ENCODE measurements at regions not wholly inside any gene's neighbourhood (a gene's known extent, or its start where the extent isn't known, plus 50 kb on each side); places are given as distances from the start of the nearest gene placed in this dataset.

DNA sequence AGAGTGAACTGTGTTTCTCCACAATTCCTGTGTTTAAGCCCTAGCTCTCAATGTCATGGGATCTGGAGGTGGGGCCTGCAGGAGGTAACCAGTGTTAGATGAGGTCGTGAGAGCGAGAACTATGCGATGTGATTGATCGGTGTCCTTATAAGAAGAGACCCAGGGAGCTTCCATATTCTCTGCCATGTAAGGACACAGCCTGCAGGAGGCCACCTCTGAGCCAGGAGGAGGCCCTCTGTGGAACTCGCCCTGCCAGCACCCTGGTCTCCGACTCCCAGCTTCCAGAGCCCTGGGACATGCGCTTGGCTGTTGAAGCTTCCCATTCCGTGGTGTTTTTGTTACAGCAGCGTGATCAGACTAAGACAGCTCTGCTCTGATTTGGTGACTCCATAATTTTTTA, 255.4 kb downstream of the IRX2 start:
- TF ChIP-seq HDAC2 (IDR thresholded peaks at IDR 0.05; ENCODE audit: borderline replicate concordance in 1 of 2, low read depth in 2 of 2, low read length in 2 of 2) (no peak), GABPA (IDR thresholded peaks at IDR 0.05; ENCODE audit: borderline replicate concordance, insufficient read depth, low read length) (no peak), POLR2A (IDR thresholded peaks at IDR 0.05; ENCODE audit: control extremely low read depth in 1 of 2, low read depth in 2 of 2, low read length in 2 of 2) (no peak), TCF12 (IDR thresholded peaks at IDR 0.05; ENCODE audit: low read depth, low read length) (no peak), POLR2AphosphoS5 (IDR thresholded peaks at IDR 0.05; ENCODE audit: low read depth, low read length) (no peak)
- TF ChIP-seq, protein P1, sequence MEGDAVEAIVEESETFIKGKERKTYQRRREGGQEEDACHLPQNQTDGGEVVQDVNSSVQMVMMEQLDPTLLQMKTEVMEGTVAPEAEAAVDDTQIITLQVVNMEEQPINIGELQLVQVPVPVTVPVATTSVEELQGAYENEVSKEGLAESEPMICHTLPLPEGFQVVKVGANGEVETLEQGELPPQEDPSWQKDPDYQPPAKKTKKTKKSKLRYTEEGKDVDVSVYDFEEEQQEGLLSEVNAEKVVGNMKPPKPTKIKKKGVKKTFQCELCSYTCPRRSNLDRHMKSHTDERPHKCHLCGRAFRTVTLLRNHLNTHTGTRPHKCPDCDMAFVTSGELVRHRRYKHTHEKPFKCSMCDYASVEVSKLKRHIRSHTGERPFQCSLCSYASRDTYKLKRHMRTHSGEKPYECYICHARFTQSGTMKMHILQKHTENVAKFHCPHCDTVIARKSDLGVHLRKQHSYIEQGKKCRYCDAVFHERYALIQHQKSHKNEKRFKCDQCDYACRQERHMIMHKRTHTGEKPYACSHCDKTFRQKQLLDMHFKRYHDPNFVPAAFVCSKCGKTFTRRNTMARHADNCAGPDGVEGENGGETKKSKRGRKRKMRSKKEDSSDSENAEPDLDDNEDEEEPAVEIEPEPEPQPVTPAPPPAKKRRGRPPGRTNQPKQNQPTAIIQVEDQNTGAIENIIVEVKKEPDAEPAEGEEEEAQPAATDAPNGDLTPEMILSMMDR (IDR thresholded peaks at IDR 0.05; ENCODE audit: control extremely low read depth in 1 of 3, insufficient read depth in 1 of 3, low read depth in 1 of 3, low read length in 3 of 3), result no peak

All from H1 (cell line).